ENCODE measurements at regions not wholly inside any gene's neighbourhood (a gene's known extent, or its start where the extent isn't known, plus 50 kb on each side); places are given as distances from the start of the nearest gene placed in this dataset.

DNA sequence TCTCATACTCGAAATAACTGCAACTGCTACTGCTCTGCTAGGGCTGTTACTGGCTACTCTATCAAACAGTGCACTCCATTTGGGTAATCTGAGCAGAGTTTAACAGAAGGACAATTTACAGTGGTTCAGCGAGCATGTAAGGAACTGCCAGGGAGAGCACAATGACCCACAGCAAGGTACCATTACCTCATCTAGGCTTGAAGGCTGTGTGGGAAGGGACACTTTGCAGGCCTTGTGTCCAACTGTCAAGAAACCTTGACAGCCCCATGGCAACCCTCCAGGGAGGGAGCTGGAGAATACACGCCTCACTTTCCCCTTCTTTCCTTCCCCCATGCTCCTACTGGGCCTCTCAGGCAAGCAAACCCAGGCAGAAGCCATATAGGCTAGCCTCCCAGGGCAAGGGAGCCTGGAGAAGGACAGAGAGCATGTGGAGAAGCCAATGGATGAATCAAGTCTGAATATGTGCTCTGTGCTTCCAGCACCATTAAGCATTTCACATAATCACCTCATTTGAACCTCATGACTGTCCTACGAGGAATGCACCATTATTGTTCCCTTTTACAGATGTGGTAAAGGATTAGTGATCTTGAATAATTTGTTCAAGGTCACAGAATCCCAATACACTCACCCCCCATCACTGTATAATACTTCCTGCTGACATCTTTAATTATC, 49.9 kb upstream of the JAK2 start:
- CTCF ChIA-PET: no interaction called here
- no peaks in the 10 kb centered on the region for H3K27me3 Mint-ChIP-seq (ENCODE audit: low read depth)
- ATAC-seq (no peak; the same call in 1 of the 2 replicates), DNase-seq (ENCODE audit: low spot score) (no peak)
- no peak overlapping the region for H3K27ac Mint-ChIP-seq
- no peaks in the 10 kb centered on the region for H3K4me1 Mint-ChIP-seq
- POLR2A ChIA-PET: no interaction called here
- H3K36me3 Mint-ChIP-seq: no peaks in the 10 kb centered on the region
- no peak overlapping the region for H3K4me3 Mint-ChIP-seq
- no peaks in the 10 kb centered on the region for H3K9me3 Mint-ChIP-seq
- TF ChIP-seq, protein P1, sequence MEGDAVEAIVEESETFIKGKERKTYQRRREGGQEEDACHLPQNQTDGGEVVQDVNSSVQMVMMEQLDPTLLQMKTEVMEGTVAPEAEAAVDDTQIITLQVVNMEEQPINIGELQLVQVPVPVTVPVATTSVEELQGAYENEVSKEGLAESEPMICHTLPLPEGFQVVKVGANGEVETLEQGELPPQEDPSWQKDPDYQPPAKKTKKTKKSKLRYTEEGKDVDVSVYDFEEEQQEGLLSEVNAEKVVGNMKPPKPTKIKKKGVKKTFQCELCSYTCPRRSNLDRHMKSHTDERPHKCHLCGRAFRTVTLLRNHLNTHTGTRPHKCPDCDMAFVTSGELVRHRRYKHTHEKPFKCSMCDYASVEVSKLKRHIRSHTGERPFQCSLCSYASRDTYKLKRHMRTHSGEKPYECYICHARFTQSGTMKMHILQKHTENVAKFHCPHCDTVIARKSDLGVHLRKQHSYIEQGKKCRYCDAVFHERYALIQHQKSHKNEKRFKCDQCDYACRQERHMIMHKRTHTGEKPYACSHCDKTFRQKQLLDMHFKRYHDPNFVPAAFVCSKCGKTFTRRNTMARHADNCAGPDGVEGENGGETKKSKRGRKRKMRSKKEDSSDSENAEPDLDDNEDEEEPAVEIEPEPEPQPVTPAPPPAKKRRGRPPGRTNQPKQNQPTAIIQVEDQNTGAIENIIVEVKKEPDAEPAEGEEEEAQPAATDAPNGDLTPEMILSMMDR (IDR thresholded peaks at IDR 0.05): no peak
- TF ChIP-seq, protein P2, sequence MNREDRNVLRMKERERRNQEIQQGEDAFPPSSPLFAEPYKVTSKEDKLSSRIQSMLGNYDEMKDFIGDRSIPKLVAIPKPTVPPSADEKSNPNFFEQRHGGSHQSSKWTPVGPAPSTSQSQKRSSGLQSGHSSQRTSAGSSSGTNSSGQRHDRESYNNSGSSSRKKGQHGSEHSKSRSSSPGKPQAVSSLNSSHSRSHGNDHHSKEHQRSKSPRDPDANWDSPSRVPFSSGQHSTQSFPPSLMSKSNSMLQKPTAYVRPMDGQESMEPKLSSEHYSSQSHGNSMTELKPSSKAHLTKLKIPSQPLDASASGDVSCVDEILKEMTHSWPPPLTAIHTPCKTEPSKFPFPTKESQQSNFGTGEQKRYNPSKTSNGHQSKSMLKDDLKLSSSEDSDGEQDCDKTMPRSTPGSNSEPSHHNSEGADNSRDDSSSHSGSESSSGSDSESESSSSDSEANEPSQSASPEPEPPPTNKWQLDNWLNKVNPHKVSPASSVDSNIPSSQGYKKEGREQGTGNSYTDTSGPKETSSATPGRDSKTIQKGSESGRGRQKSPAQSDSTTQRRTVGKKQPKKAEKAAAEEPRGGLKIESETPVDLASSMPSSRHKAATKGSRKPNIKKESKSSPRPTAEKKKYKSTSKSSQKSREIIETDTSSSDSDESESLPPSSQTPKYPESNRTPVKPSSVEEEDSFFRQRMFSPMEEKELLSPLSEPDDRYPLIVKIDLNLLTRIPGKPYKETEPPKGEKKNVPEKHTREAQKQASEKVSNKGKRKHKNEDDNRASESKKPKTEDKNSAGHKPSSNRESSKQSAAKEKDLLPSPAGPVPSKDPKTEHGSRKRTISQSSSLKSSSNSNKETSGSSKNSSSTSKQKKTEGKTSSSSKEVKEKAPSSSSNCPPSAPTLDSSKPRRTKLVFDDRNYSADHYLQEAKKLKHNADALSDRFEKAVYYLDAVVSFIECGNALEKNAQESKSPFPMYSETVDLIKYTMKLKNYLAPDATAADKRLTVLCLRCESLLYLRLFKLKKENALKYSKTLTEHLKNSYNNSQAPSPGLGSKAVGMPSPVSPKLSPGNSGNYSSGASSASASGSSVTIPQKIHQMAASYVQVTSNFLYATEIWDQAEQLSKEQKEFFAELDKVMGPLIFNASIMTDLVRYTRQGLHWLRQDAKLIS (CRISPR knock-in tag; IDR thresholded peaks at IDR 0.05; ENCODE audit: borderline replicate concordance): no peak
- no peak for TF ChIP-seq ELF4 (CRISPR knock-in tag; IDR thresholded peaks at IDR 0.05; ENCODE audit: low read depth)
- no peak for TF ChIP-seq ESRRA (CRISPR knock-in tag; IDR thresholded peaks at IDR 0.05; ENCODE audit: borderline replicate concordance)
- TF ChIP-seq NFATC4 (CRISPR knock-in tag; IDR thresholded peaks at IDR 0.05): no peak
- TF ChIP-seq, protein P3, sequence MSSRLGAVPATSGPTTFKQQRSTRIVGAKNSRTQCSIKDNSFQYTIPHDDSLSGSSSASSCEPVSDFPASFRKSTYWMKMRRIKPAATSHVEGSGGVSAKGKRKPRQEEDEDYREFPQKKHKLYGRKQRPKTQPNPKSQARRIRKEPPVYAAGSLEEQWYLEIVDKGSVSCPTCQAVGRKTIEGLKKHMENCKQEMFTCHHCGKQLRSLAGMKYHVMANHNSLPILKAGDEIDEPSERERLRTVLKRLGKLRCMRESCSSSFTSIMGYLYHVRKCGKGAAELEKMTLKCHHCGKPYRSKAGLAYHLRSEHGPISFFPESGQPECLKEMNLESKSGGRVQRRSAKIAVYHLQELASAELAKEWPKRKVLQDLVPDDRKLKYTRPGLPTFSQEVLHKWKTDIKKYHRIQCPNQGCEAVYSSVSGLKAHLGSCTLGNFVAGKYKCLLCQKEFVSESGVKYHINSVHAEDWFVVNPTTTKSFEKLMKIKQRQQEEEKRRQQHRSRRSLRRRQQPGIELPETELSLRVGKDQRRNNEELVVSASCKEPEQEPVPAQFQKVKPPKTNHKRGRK (CRISPR knock-in tag; IDR thresholded peaks at IDR 0.05; ENCODE audit: borderline replicate concordance): no peak
- TF ChIP-seq TCF7 (CRISPR knock-in tag; IDR thresholded peaks at IDR 0.05; ENCODE audit: low read depth): no peak
